H9 (cell line): ENCODE measurements at regions not wholly inside any gene's neighbourhood (a gene's known extent, or its start where the extent isn't known, plus 50 kb on each side); places are given as distances from the start of the nearest gene placed in this dataset.

Experiments used
- DNase-seq: peaks from one replicate; pipeline ENCODE4 v3.0.0-alpha.2; 2017
- H2AFZ ChIP-seq: one replicate; pipeline ENCODE4 v1.6.1; 2013; ENCODE audit warnings: mild to moderate bottlenecking, low read length, control low read depth, moderate library complexity
- H2AK5ac ChIP-seq: 2 replicates; pipeline ENCODE4 v1.6.1; 2013; ENCODE audit warnings: low read length, control low read depth, mixed read lengths; ENCODE audit not compliant: insufficient read length
- H2BK120ac ChIP-seq: one replicate; pipeline ENCODE4 v1.6.1; 2013; ENCODE audit warnings: low read depth, mild to moderate bottlenecking, low read length, control low read depth, inconsistent platforms; ENCODE audit not compliant: poor library complexity, severe bottlenecking
- H2BK12ac ChIP-seq: 2 replicates; pipeline ENCODE4 v1.6.1; 2013; ENCODE audit warnings: low read length, control low read depth, mixed read lengths, low read depth; ENCODE audit not compliant: insufficient read length
- H2BK15ac ChIP-seq: 2 replicates; pipeline ENCODE4 v1.6.1; 2013; ENCODE audit warnings: low read depth, low read length, control low read depth
- H2BK20ac ChIP-seq: one replicate; pipeline ENCODE4 v1.6.1; 2013; ENCODE audit warnings: low read depth, mild to moderate bottlenecking, low read length, control low read depth, inconsistent platforms; ENCODE audit not compliant: poor library complexity, severe bottlenecking
- H2BK5ac ChIP-seq: 2 replicates; pipeline ENCODE4 v1.6.1; 2013; ENCODE audit warnings: low read length, control low read depth, mixed read lengths; ENCODE audit not compliant: insufficient read length
- H3K14ac ChIP-seq: 2 replicates; pipeline ENCODE4 v1.6.1; 2013; ENCODE audit warnings: low read length, control low read depth; ENCODE audit not compliant: insufficient read depth
- H3K18ac ChIP-seq: 2 replicates; pipeline ENCODE4 v1.6.1; 2013; ENCODE audit warnings: low read depth, mild to moderate bottlenecking, mixed read lengths, low read length, control low read depth; ENCODE audit not compliant: insufficient read length
- H3K23ac ChIP-seq: 2 replicates; pipeline ENCODE4 v1.6.1; 2013; ENCODE audit warnings: low read length, control low read depth, mixed read lengths, low read depth; ENCODE audit not compliant: insufficient read length
- H3K23me2 ChIP-seq: 2 replicates; pipeline ENCODE4 v1.6.1; 2013; ENCODE audit warnings: low read depth, mild to moderate bottlenecking, mixed read lengths, low read length, control low read depth; ENCODE audit not compliant: insufficient read length, poor library complexity, severe bottlenecking
- H3K27ac ChIP-seq: 2 replicates; pipeline ENCODE4 v1.5.1; 2013; ENCODE audit warnings: low read length, control low read depth, mixed read lengths, low read depth; ENCODE audit not compliant: insufficient read length
- H3K27me3 ChIP-seq: 2 replicates; pipeline ENCODE4 v1.6.1; 2013; ENCODE audit warnings: low read length, control low read depth, inconsistent platforms; ENCODE audit not compliant: insufficient read depth
- H3K4ac ChIP-seq: 2 replicates; pipeline ENCODE4 v1.6.1; 2013; ENCODE audit warnings: low read depth, mild to moderate bottlenecking, control low read depth, inconsistent platforms, low read length, moderate library complexity
- H3K4me1 ChIP-seq: 2 replicates; pipeline ENCODE4 v1.6.1; 2013; ENCODE audit warnings: low read length, control low read depth, inconsistent platforms; ENCODE audit not compliant: insufficient read depth
- H3K4me2 ChIP-seq: 2 replicates; pipeline ENCODE4 v1.6.1; 2013; ENCODE audit warnings: low read length, control low read depth, mixed read lengths; ENCODE audit not compliant: insufficient read length, insufficient read depth
- H3K56ac ChIP-seq: 2 replicates; pipeline ENCODE4 v1.6.1; 2013; ENCODE audit warnings: low read depth, mild to moderate bottlenecking, mixed read lengths, low read length, control low read depth; ENCODE audit not compliant: insufficient read length
- H3K79me1 ChIP-seq: 2 replicates; pipeline ENCODE4 v1.6.1; 2013; ENCODE audit warnings: low read depth, mild to moderate bottlenecking, moderate library complexity, low read length, control low read depth, inconsistent platforms; ENCODE audit not compliant: insufficient read depth, poor library complexity, severe bottlenecking
- H3K79me2 ChIP-seq: 2 replicates; pipeline ENCODE4 v1.6.1; 2013; ENCODE audit warnings: low read length, control low read depth, inconsistent platforms; ENCODE audit not compliant: insufficient read depth
- H3K9ac ChIP-seq: 2 replicates; pipeline ENCODE4 v1.6.1; 2013; ENCODE audit warnings: low read length, control low read depth, mixed read lengths; ENCODE audit not compliant: insufficient read length; ENCODE audit errors: extremely low read depth
- H3K9me3 ChIP-seq: one replicate; pipeline ENCODE4 v1.6.1; 2013; ENCODE audit warnings: low read depth, low read length, inconsistent platforms; ENCODE audit not compliant: control insufficient read depth
- H3T11ph ChIP-seq: one replicate; pipeline ENCODE4 v1.6.1; 2013; ENCODE audit warnings: mild to moderate bottlenecking, low read length, control low read depth, inconsistent platforms
- H4K20me1 ChIP-seq: one replicate; pipeline ENCODE4 v1.6.1; 2013; ENCODE audit not compliant: control insufficient read depth, insufficient read length, insufficient read depth
- H4K5ac ChIP-seq: 2 replicates; pipeline ENCODE4 v1.6.1; 2013; ENCODE audit warnings: low read depth, mild to moderate bottlenecking, mixed read lengths, low read length, control low read depth; ENCODE audit not compliant: insufficient read length
- H4K8ac ChIP-seq: replicated peaks from 2 replicates; pipeline ENCODE4 v1.6.1; 2013; ENCODE audit warnings: low read length, control low read depth, mixed read lengths, low read depth; ENCODE audit not compliant: insufficient read length
- H4K91ac ChIP-seq: 2 replicates; pipeline ENCODE4 v1.6.1; 2013; ENCODE audit warnings: low read depth, mild to moderate bottlenecking, moderate library complexity, mixed read lengths, low read length, control low read depth; ENCODE audit not compliant: insufficient read length
- H3K27ac Mint-ChIP-seq, 3 experiments: 2 replicates in 2 of 3; 3 replicates in 1 of 3; pipeline ENCODE4 v1.8.0; 2020 to 2021; ENCODE audit warnings: mixed read lengths in 3 of 3, mild to moderate bottlenecking in 1 of 3, moderate library complexity in 1 of 3
- H3K27me3 Mint-ChIP-seq: 2 replicates; pipeline ENCODE4 v1.8.0; 2021; ENCODE audit warnings: low read depth, mild to moderate bottlenecking, moderate library complexity, mixed read lengths
- H3K36me3 Mint-ChIP-seq, 3 experiments: 2 replicates in 2 of 3; 3 replicates in 1 of 3; pipeline ENCODE4 v1.8.0; 2020 to 2021; ENCODE audit warnings: low read depth in 3 of 3, mixed read lengths in 3 of 3; ENCODE audit not compliant: insufficient read depth in 1 of 3
- H3K4me1 Mint-ChIP-seq, 2 experiments: 2 replicates each; pipeline ENCODE4 v1.8.0; 2020; ENCODE audit warnings: mixed read lengths in 2 of 2
- H3K4me3 Mint-ChIP-seq, 2 experiments: 2 replicates in 1 of 2; 3 replicates in 1 of 2; pipeline ENCODE4 v1.8.0; 2020 to 2021; ENCODE audit warnings: mild to moderate bottlenecking in 2 of 2, mixed read lengths in 2 of 2, moderate library complexity in 1 of 2
- H3K9me3 Mint-ChIP-seq, 2 experiments: 2 replicates in 1 of 2; 3 replicates in 1 of 2; pipeline ENCODE4 v1.8.0; 2020; ENCODE audit warnings: mild to moderate bottlenecking in 2 of 2, mixed read lengths in 2 of 2, moderate library complexity in 1 of 2
- CTCF ChIP-seq: fragments of 200-600 bp; sonication (generic); conservative IDR thresholded peaks from 3 replicates; pipeline ENCODE4 v1.8.0; 2021; ENCODE audit warnings: antibody characterized with exemption, mild to moderate bottlenecking
- WGBS: extraction: QIAGEN DNeasy Blood & Tissue Kit; methylation state at CpG from one replicate; pipeline ENCODE4 v1.1.7; 2013; ENCODE audit warnings: missing lambda C conversion rate, low lambda C conversion rate, mixed read lengths; ENCODE audit not compliant: insufficient read length; ENCODE audit errors: extremely low coverage; 5-methylcytosine and 5-hydroxymethylcytosine counted together

- no CpG with 5 or more reads among the region's 1 CpG for WGBS
- no peak overlapping the region for H3K27ac Mint-ChIP-seq
- H2AK5ac ChIP-seq: no peak overlapping the region
These were observed 51.3 kb upstream of the SUB1 start for GRCh38 chr5:32534041-32534440.

More at GRCh38 chr5:32534041-32534440, 51.3 kb upstream of the SUB1 start:
- Histone ChIP-seq H4K91ac (no peak overlapping the region), H2BK15ac (no peak overlapping the region), H2BK120ac (no peak overlapping the region), H3K79me1 (no peaks in the 10 kb centered on the region), H3K27me3 (no peaks in the 10 kb centered on the region), H4K20me1 (no peaks in the 10 kb centered on the region), H2BK5ac (no peak overlapping the region), H4K5ac (no peak overlapping the region), H3T11ph (no peak overlapping the region), H2AFZ (no peak overlapping the region), H3K4me1 (no peaks in the 10 kb centered on the region), H3K79me2 (no peaks in the 10 kb centered on the region), H3K9ac (no peak overlapping the region), H3K18ac (no peak overlapping the region), H3K14ac (no peak overlapping the region), H3K4ac (no peak overlapping the region), H3K4me2 (no peak overlapping the region), H4K8ac (no peak overlapping the region), H3K27ac (no peak overlapping the region), H3K56ac (no peak overlapping the region), H3K23ac (no peak overlapping the region), H2BK20ac (no peak overlapping the region), H2BK12ac (no peak overlapping the region), H3K9me3 (no peaks in the 10 kb centered on the region), H3K23me2 (no peaks in the 10 kb centered on the region)
- no peaks in the 10 kb centered on the region for H3K27me3 Mint-ChIP-seq
- no peak for TF ChIP-seq CTCF
- no peaks in the 10 kb centered on the region for H3K36me3 Mint-ChIP-seq
- H3K9me3 Mint-ChIP-seq: no peaks in the 10 kb centered on the region
- no peak for DNase-seq
- H3K4me1 Mint-ChIP-seq: peaks cover 15 to 17% of the 10 kb centered on the region in 2 experiments
- H3K4me3 Mint-ChIP-seq: no peak overlapping the region
